HG02852 (cell line): ENCODE measurements at regions not wholly inside any gene's neighbourhood (a gene's known extent, or its start where the extent isn't known, plus 50 kb on each side); places are given as distances from the start of the nearest gene placed in this dataset.
"Not testable (repeated sequence)": the region's sequence is repeated elsewhere in the genome, so short reads cannot be mapped to it uniquely, and the experiment has no call there.

Experiments
- ATAC-seq: cut with Tn5 transposase; IDR thresholded peaks from one replicate; pipeline ENCODE4 v1.9.1; 2021; ENCODE audit warnings: mild to moderate bottlenecking, moderate library complexity; ENCODE audit not compliant: unreplicated experiment

DNA sequence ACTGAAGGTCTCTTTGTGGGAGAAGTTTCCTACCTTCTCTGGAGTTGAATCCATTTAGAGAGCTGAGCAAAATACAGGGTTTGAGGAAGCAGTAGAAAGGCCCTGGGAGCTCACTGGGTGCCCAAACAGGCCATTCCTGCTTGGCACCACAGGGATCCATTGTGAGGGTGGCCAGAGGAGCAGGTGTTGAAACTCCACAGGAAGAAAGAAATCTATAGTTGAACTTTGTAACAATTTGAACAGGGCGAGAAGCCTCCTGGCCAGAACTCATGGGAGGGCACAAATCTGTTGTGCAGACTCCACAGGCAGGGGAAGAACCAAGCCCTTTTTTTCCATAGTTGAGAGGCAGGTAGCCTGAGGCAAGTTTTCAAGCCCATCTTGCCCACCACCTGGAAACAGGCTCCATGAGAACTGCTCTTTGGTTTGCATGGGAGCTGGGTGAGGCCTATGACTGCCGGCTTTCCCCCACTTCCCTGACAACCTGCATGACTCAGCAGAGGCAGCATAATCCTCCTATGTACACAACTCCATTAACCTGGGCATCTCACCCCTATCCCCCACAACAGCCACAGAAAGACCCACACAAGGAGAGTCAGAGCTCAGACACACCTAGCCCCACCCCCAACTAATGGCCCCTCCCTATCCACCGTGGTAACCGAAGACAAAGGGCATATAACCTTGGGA, 1053.0 kb downstream of the TSN start:
- no peak for ATAC-seq

DNA sequence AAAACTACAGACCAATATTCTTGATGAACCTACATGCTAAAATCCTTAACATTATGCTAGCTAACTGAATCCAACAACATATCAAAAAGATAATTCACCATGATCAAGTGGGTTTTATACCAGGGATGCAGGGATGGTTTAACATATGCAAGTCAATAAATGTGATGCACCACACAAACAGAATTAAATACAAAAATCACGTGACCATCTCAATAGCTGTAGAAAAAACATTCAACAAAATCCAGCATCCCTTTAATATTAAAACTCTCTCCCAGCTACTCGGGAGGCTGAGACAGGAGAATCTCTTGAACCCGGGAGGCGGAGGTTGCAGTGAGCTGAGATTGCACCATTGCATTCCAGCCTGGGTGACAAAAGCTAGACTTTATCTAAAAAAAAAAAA, 1056.8 kb downstream of the TSN start:
- not testable (repeated sequence) for ATAC-seq

DNA sequence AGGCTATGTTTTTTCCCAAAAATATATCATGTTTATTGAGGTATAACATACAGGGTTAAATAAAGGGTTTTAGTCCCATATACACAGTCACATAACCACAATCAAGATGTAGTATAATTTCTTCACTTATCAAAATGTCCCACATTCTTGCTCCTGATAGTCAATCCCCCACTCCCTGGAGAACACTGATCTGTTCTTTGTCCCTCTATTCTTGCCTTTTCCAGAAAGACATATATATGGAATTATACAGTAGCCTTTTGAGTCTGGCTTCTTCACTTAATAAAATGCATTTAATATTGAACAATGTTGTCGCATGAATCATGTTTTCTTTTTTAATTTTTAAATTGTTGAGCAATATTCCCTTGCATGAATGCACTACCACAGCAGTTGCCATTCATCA, 1059.7 kb downstream of the TSN start:
- no peak for ATAC-seq

DNA sequence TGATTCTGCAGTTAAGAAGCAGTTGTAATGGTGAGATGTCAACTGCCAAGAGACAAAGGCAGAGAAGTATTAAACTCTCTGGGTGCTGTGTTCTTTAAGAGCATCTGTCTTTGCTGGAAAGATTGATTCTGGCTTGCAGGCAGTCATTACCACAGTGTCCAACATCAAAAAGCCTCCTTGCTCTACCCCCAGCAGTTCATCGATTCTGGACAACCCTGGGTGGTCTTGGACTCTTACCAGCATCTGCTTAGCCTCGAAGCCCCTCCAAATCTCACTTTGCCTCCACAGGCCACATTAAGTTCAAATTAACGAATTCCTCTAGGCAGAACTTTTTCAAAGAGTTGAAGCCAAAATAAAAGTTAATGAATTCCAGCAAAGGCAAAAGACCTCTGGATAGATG, 1061.4 kb downstream of the TSN start:
- ATAC-seq: no peak

DNA sequence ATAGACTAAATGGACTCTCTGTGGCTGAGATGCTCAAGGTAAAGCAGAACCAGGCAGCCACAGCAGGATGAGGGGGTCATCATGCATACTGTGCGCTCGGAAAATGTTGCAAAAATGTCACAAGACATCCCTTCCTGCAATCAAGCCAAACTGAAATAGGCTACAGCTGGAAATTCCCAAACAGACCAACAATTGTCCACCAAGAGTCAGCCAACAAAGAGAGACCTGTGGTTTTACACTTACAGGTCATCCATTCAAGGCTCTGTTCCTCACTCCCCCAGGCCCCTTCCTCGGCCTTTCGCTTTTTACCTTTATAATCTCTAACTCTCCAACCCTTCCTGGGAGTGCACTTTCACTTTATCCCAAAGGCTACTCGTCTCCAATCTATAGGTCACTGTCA, 1066.9 kb downstream of the TSN start:
- ATAC-seq: no peak

DNA sequence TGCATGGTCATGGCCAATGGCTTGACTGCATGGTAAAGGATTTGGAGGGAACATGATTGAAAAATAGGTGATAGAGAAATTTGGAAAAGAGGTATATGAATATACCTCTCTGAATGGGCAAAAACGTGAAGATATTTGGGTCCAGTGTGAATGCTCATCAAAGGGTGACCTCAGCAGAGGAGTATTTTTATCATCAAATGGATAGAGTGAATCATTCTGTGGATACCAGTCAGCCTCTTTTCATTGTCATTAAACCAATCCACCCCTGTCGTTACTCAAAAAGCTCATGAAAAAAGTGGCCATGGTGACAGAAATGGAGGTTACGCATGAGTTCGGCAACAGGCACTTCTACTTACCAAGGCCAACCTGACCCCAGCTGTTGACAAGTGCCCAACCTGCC, 1074.7 kb downstream of the TSN start:
- ATAC-seq: no peak

DNA sequence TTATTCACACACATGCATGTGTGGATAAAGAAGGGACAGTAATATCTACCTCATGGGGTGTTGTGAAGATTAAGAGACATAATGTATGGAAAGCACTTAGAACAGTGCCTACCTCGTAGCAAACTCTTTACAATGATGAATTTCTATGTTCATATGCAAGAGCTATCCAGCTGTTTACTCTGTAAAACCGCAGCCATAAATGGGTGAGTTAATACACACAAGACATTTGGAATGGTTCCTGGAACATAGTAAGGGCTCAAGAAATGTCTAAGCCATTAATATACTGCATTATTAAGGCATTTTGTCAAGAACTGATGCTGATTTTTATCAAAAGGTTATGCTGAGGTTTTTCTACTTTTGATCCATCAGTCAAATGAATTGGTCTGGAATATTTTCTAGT, 1076.2 kb downstream of the TSN start:
- ATAC-seq: no peak

DNA sequence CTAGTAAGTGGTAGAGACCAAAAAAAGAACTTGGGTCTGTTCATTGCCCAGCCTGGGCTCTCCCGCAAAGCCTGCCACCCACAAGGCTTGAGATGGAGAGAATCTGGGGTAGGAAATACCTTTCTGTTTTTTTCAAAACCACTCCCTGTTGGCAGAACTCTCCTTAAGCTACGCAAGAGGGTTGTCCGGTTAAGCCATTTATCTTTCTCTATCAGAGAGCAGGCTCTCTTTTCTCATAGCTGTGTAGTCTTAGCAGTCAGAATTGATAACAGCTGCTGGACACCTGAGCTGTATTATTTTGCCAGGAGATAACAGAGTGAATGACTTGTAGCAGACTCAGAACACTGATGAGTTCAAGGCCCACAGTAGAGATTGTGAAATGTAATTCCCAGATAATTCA, 1088.1 kb downstream of the TSN start:
- no peak for ATAC-seq

DNA sequence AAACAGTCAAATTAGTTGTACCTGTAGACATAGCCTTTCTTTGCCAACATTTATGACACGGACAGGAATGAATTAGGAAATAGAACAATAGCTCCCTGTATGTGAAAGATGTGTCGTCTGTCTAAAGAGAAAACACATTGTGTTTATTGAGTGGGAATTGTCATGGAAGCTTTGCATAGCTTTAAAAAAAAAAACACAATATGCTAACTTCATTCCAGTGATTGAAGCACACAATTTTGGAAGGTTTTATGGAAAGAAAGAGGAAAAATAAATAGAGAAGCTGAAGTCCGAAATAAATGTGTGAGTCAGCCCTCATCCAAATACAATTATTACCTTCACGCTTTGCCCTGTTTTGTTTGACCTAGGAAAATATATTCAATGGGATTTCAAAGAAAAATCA, 1095.7 kb downstream of the TSN start:
- ATAC-seq: no peak

DNA sequence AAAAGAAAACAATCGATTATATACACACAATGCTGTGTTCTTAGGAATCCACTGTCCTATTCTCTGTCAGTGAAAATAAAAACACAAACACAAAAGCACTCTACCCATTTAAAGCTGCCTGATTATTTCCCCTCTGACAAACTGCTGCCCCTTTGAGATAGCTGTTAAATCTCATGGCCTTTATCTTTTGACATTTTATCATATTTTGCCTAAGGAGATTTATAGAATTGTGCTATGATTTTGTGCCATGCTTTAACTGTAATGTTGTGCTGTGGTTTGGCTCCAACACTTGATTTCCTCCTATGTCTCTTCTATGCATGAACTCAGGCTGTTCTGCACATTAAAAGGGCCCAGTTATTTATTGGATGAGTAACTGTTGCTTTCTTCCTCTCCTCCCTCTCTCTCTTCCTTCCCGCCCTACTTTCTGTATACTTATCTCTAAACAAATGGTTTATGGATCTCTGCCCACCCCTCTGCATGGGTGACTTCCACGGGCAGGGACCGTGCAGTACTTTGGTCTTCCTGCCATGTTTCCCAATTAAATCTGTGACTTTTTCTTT, 1096.6 kb downstream of the TSN start:
- no peak for ATAC-seq

DNA sequence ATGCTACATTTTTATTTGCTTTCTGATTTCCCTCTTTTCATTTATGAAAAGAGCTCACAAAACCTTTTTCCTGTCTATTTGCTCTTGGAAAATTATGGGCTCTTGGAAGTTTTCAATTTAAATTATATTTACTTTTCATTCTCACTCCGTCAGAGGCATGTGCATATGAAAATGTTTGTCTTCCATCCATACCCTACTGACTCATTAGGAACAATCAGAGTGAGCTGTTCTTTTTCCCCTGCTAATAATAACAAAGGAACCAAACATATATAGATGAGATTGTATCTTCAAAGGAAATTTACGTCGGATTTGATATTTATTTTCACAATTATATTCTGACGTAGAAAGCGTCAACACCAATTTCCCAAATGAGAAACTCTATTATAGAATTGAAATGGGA, 1101.2 kb downstream of the TSN start:
- no peak for ATAC-seq

DNA sequence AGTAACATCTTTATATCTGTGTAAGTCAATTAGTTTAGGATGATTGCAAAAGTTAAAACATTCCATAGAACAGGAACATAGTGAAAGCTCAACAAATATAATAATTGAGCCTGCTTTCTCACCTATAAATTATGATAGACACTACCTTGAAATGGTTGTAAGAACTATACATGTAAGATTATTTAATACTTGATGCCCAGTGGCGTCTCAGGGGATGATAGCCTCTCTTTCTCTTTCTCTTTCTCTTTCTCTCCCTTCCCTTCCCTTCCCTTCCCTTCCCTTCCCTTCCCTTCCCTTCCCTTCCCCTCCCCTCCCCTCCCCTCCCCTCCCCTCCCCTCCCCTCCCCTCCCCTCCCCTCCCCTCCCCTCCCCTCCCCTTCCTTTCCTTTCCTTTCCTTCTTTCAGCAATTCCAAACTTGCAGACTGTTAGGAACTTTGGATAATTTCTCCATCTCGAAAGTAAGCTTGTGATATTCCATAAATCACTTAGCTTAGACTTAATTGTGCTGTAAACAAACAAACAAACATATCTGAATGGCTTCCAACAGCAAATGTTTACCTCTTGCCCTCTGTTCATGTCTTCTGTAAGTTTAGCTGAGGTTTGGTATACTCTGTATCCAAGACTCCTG, 1102.7 kb downstream of the TSN start:
- ATAC-seq: no peak

DNA sequence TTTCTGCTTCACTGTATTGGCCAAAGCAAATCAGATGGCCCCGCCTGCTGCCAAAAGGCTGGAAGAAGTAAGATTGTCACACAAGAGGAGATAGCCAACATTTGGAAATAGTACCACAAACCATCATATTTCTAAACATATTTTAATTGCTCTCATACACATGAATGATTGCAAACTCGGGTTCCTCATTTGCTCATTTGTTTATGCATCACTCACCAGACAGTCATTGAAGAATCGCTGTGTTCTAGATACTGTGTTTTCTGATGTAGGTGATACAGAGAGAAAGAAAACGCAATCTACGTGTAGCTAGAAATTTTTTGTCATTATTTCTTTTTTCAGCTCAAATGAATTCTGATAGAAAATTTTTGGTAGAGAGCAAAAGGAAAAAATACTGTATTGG, 1103.4 kb downstream of the TSN start:
- ATAC-seq: no peak

DNA sequence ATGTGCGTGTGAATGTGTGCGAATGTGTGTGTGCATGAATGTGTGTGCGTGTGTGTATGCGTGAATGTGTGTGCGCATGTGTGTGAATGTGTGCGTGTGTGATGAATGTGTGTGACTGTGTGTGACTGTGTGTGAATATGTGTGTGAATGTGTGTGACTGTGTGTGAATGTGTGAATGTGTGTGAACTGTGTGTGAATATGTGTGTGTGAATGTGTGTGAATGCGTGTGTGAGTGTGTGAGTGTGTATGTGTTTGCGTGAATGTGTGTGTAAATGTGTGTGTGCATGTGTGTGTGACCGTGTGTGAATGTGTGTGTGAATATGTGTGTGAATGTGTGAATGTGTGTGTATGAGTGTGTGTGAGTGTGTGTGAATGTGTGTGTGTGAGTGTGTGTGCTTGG, 1103.8 kb downstream of the TSN start:
- no peak for ATAC-seq

DNA sequence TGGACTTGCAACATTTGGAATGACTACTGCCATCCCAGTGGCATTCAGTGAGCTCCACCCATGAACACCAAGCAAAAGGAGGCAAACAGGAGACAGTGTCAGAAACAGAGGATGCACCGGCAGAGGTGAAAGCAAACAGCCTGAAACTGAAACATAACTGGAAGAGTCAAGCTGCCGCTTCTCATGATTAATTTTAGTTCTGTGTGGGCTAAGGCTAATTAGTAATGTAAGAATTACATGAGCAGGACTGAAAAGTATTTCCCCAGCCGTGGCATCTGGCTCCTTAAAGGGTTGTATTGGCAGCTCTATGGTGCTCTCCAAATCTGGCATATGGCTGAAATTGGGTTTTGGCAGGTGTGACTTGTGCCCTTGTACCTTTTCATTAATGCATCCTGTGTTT, 1108.1 kb downstream of the TSN start:
- ATAC-seq: peak; percentile 60

DNA sequence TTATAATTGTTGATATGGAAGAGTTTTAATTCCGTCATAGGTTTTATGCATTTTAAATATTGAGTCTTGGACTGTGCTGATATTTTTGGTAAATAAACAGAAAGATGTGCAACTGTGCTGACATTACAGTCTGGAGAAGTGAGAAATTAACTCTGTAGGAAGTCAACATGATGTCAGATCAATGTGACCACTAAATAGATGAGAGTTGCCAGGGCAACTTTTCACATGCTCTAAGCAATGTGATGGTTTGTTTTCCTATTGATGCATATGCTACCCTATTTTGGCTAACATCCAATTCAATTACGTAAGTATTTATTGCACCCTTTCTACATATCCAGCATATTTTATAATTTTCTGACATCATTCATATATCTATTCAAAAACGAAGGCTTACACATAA, 1109.3 kb downstream of the TSN start:
- no peak for ATAC-seq

DNA sequence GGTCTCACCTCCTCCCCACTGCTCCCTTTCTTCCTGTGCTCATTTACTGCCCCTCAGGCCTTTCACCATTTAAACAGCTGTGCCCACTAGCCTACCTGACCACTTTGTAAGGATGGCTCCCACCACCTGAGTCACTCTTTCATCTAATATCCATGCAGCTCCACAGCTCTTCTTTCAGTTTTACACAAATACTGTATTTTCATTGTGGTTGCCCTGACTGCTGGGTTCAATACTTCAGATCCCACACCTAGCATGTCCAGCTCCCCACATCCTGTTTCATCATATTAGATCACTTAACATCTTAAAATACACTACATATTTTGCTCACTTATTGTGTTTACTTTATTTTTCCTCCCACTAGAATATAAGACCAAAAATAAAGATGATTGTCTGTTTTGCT, 1110.6 kb downstream of the TSN start:
- ATAC-seq: no peak

DNA sequence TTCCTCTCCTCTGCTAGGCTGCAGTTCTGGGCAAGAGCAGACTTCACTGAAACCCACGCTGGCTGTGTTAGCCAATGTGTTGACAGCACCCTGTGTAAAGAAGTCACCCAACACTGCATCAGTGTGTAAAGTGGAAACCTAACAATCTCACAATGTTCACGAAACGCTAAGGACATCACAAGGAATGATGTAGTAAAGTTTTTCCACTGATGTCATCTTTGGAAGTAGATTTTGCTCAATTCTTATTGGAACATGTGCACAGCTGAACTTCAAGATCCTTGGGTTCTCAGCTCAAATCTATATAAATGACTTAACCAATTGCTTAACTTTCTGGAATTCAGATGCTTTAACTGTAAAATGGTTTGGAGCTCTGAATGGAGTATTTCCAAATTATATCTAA, 1112.5 kb downstream of the TSN start:
- ATAC-seq: no peak

DNA sequence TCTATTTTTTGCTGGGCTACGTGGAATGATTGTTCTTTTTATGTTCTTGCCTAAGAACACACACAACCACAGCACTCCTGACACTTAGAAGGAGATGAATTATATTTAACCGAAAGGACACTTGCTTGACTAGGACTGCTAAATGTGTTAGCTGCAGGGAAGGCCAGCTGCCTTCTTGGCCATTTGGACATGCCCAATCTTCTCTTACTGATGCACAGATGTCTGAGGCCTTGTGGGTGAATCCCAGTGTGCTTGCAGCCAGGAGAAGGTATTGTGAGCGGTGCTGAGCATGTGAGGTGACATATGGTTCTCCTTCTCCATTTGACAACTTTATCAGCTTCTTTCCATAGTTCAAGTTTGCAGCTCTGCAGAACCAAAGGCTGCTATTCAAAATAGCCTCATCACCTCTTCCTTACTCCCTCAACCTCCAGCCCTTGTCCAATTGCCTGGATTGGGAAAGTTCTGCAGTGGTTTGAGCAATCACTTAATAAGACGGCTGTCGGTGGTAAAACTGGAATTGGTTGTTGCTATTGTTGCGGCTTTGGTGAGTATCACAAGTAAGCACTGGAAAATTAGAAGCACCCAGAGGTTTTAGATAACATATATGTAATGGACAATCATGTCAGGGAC, 1113.3 kb downstream of the TSN start:
- ATAC-seq: no peak

DNA sequence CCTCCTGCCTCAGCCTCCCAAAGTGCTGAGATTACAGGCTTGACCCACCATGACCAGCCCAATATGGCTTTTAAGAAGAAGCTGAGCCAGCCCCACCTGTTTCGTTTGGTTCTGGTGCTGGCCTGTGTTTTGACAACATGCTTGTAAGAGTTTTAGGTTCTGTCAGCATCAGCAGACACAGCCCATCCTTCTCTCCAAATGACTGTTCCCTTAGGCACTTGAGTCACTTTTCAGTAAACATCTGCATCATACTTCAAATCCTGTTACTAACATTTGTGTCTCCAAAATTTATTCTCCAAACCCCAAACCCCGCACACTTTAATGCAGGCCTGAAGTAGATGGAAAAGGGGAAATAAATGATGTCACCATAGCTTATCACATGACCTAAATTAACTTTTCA, 1118.5 kb downstream of the TSN start:
- no peak for ATAC-seq

DNA sequence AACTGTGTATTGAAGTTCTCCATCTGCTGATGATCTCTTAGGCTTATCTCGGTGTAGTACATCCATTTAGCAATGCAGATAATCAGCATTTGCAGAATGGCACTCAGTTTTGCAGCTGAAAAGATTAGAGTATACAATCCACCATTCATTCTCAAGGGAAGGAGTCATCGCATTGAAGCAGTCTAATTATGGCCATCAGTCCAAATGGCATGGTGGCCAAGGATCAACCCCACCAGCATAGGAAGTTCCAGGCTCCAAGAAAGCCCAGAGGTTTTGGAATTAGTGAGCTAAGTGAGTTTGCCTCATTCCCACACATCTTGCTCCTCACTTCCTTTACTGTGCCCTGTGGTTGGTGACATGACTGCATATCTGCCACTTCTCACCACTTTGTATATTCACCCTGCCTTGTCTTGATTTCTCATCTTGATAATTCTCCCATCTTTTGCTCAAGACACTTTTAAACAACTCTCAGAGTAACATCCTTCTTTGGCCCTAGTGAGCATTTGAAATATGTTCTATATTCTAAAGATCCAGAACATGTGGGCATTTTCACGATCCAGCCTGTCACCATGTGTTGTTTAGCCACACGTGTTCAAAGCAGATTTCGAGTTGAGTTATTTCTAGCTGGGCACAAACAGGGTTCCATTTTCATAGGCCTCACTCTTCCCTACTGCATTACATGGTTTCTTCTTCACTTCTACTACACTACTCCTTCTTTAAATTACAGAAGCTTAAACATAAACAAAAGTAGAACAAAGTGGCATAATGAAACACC, 1119.8 kb downstream of the TSN start:
- no peak for ATAC-seq

DNA sequence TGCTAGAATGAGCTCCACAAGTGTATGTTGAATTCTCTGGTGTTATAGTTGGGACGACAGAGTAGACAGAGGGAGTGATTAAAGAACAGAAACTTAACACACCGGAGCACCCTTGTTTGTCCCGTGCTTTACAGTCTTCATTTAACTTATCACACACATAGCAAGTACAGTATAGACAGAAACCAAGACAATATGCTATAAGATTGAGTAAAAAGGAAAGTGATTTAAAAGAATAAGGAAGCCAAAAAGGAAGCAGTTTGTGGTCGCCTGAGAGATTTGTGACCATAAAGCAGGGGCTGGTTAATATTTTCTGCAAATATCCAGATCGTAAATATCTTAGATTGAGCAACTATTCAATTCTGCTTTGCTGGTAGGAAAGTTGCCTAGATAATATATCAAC, 1128.4 kb downstream of the TSN start:
- no peak for ATAC-seq
